ENCODE measurements at regions not wholly inside any gene's neighbourhood (a gene's known extent, or its start where the extent isn't known, plus 50 kb on each side); places are given as distances from the start of the nearest gene placed in this dataset.

DNA sequence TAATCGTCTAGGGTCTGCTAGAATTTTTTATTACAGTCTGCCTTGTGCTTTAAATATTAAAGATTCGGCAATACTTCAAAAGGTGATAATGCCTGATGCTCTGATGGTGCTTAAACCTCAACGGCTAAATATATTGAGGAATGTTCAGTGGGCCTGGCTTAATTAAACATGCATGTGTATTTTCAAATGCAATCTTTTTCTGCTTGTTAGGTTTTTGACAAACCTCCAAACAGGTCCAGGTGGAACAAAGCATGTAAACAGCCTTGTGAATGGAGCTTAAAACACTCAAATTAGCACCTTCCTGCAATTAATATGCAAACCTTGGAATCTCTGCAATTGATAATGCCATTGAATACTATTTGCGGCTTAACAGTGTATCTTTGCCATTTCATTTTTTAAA, 334.9 kb downstream of the BARHL2 start:
- Histone ChIP-seq H3K9me3 (ENCODE audit: control insufficient read depth, insufficient read depth, low read depth, low read length) (no peaks in the 10 kb centered on the region), H3K27me3 (ENCODE audit: control insufficient read depth, insufficient read depth, low read length) (no peaks in the 10 kb centered on the region), H3K4me3 (ENCODE audit: low read depth, low read length) (no peak overlapping the region), H3K4me1 (ENCODE audit: control insufficient read depth, insufficient read depth, low read length) (peaks cover 3% of the 10 kb centered on the region; the same call in 1 of the 2 replicates), H3K27ac (ENCODE audit: low read depth, low read length) (no peak overlapping the region), H3K36me3 (ENCODE audit: control insufficient read depth, insufficient read depth, low read length) (no peaks in the 10 kb centered on the region), H3K9ac (ENCODE audit: low read length) (no peak overlapping the region)

DNA sequence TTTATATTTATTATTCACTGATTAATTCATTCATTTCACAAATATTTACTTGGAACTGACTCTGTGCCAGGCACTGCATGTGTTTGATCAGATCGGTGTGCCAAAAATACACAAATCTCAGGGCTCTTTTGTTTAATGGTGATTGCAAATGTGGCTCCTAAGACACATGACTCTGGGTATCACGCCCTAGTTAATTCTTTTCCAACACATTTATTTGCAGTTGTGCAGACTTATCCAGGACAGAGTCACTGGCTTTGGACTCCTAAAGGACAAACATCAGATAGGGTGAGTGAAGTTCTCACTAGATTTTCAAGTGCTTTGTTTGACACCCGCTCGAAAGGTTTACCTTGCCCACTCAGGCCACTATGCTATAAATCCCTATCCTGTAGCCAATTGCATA, 335.5 kb downstream of the BARHL2 start:
- no peaks in the 10 kb centered on the region for H3K9me3 ChIP-seq (ENCODE audit: control insufficient read depth, insufficient read depth, low read depth, low read length)
- H3K27me3 ChIP-seq (ENCODE audit: control insufficient read depth, insufficient read depth, low read length) = no peaks in the 10 kb centered on the region
- peaks cover 3% of the 10 kb centered on the region; the same call in 1 of the 2 replicates for H3K4me1 ChIP-seq (ENCODE audit: control insufficient read depth, insufficient read depth, low read length)
- no peak overlapping the region for H3K4me3 ChIP-seq (ENCODE audit: low read depth, low read length)
- H3K27ac ChIP-seq (ENCODE audit: low read depth, low read length) = no peak overlapping the region
- no peaks in the 10 kb centered on the region for H3K36me3 ChIP-seq (ENCODE audit: control insufficient read depth, insufficient read depth, low read length)
- H3K9ac ChIP-seq (ENCODE audit: low read length) = no peak overlapping the region

DNA sequence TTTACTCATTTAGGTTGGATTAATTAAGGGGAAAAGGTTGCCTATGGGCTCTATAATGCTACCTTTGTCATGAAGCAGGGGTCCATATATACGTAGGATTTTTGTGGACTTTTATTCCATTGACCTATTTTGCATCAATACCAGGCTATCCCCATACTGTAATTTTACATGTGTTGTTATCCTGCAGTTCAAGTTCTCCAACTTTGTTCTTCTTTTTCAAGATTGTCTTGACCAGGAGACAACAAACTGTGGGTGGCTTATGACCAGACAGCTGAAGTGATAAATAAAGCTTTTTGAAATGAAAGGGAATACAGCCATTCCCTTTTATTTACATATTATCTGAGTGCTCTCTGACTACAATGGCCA, 345.7 kb downstream of the BARHL2 start:
- no peaks in the 10 kb centered on the region for H3K27me3 ChIP-seq (ENCODE audit: control insufficient read depth, insufficient read depth, low read length)
- no peaks in the 10 kb centered on the region for H3K4me1 ChIP-seq (ENCODE audit: control insufficient read depth, insufficient read depth, low read length)
- H3K27ac ChIP-seq (ENCODE audit: low read depth, low read length) = no peak overlapping the region
- H3K9me3 ChIP-seq (ENCODE audit: control insufficient read depth, insufficient read depth, low read depth, low read length) = no peaks in the 10 kb centered on the region
- H3K4me3 ChIP-seq (ENCODE audit: low read depth, low read length) = no peak overlapping the region
- H3K9ac ChIP-seq (ENCODE audit: low read length) = no peak overlapping the region
- no peaks in the 10 kb centered on the region for H3K36me3 ChIP-seq (ENCODE audit: control insufficient read depth, insufficient read depth, low read length)

DNA sequence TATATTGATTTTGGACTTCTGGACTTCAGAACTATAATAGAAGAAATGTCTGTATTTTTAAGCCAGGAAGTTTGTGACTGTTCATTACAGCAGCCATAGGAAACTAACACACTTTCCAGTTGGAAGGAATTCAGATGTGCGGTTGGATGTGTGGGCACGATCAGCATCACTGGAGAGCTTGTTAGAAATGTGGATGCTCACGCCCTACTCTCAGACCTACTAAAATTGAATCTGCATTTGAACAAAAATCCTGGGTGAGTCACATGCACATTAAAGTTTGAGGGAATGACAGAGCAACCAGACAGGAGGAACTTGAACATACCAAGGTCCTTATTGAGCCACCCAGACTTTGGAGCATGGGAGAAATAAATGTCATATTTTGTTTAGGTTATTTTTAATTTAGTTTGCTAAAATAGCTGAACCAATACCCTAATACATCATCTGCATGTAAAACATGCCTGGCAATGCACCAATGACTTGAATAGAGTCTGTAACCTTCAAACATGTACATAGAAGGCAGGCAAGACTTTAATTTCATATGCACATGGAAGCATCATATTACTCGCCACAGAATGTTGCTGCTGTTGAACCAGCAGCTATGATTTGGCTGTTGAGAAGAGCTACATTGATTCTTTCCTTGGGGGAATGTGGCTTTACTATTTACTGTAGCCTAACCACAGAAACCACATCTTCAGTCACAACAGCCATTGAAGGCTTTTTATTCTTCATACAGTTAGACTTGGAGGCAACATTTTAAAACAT, 346.2 kb downstream of the BARHL2 start:
- Histone ChIP-seq H3K4me3 (ENCODE audit: low read depth, low read length) (no peak overlapping the region), H3K4me1 (ENCODE audit: control insufficient read depth, insufficient read depth, low read length) (no peaks in the 10 kb centered on the region), H3K9me3 (ENCODE audit: control insufficient read depth, insufficient read depth, low read depth, low read length) (no peaks in the 10 kb centered on the region), H3K36me3 (ENCODE audit: control insufficient read depth, insufficient read depth, low read length) (no peaks in the 10 kb centered on the region), H3K27me3 (ENCODE audit: control insufficient read depth, insufficient read depth, low read length) (no peaks in the 10 kb centered on the region), H3K9ac (ENCODE audit: low read length) (no peak overlapping the region), H3K27ac (ENCODE audit: low read depth, low read length) (no peak overlapping the region)

DNA sequence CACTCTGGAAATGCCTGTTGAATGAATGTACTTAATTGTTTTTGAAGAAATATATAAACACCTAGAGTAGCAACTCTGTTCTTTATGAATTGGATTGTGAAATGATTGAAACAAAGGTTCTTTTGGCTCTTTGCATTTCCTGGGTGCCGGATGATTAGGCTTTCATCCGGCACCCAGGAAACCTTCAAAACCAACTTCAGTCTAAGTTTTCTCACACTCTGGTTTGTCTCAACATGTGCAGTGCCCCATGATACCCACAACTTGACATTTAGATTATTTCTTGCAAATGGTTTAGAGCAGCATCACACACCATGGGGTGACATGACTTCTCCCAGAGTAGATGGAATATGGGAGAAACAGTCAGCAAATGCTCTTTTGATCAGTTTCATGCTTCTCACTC, 354.9 kb downstream of the BARHL2 start:
- H3K36me3 ChIP-seq (ENCODE audit: control insufficient read depth, insufficient read depth, low read length) = no peaks in the 10 kb centered on the region
- H3K27ac ChIP-seq (ENCODE audit: low read depth, low read length) = no peak overlapping the region
- H3K4me3 ChIP-seq (ENCODE audit: low read depth, low read length) = no peak overlapping the region
- no peak overlapping the region for H3K9ac ChIP-seq (ENCODE audit: low read length)
- H3K4me1 ChIP-seq (ENCODE audit: control insufficient read depth, insufficient read depth, low read length) = peaks cover 7% of the 10 kb centered on the region; the same call in 1 of the 2 replicates
- H3K27me3 ChIP-seq (ENCODE audit: control insufficient read depth, insufficient read depth, low read length) = no peaks in the 10 kb centered on the region
- no peaks in the 10 kb centered on the region for H3K9me3 ChIP-seq (ENCODE audit: control insufficient read depth, insufficient read depth, low read depth, low read length)

DNA sequence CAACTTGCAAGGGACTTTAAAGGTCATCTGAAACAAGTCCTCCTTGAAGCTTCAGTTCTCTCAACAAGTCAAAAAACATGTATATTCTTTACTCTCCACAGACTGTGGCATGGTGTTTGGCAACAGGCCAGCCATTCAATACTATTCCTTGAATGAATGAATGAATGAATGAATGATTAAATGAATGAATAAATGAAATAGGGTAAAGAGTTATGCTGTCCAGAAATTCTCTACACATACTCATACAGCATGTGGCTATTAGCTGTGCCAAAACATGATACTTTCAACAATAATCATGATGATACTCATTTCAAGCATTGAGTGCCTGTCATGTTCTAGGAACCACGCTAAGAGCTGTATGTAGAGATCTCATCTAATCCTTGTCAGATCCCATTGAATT, 356.1 kb downstream of the BARHL2 start:
- Histone ChIP-seq H3K9me3 (ENCODE audit: control insufficient read depth, insufficient read depth, low read depth, low read length) (no peaks in the 10 kb centered on the region), H3K9ac (ENCODE audit: low read length) (no peak overlapping the region), H3K36me3 (ENCODE audit: control insufficient read depth, insufficient read depth, low read length) (no peaks in the 10 kb centered on the region), H3K4me1 (ENCODE audit: control insufficient read depth, insufficient read depth, low read length) (peaks cover 7% of the 10 kb centered on the region; the same call in 1 of the 2 replicates), H3K27ac (ENCODE audit: low read depth, low read length) (no peak overlapping the region), H3K4me3 (ENCODE audit: low read depth, low read length) (no peak overlapping the region), H3K27me3 (ENCODE audit: control insufficient read depth, insufficient read depth, low read length) (no peaks in the 10 kb centered on the region)

DNA sequence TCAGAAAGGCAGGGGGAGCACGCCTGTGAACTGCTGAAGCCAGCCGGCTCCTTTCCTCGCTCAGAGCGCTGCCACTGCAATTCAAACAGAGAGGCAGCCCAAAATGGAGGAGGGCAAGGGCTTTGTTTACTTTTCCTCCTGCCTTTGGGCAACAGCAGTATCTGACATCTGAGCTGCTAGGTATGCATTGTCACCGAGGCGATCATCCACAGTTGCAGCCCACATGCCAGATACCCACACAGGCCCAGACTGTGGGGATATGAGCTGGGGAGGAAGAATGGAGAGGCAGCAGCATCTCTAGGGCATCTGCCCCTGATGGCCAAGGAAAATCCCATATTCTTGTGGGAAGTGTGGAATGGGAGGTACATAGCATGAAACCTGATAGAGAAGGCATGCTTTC, 357.1 kb downstream of the BARHL2 start:
- H3K4me3 ChIP-seq (ENCODE audit: low read depth, low read length) = no peak overlapping the region
- H3K36me3 ChIP-seq (ENCODE audit: control insufficient read depth, insufficient read depth, low read length) = no peaks in the 10 kb centered on the region
- no peak overlapping the region for H3K27ac ChIP-seq (ENCODE audit: low read depth, low read length)
- H3K9ac ChIP-seq (ENCODE audit: low read length) = no peak overlapping the region
- no peaks in the 10 kb centered on the region for H3K9me3 ChIP-seq (ENCODE audit: control insufficient read depth, insufficient read depth, low read depth, low read length)
- H3K27me3 ChIP-seq (ENCODE audit: control insufficient read depth, insufficient read depth, low read length) = no peaks in the 10 kb centered on the region
- H3K4me1 ChIP-seq (ENCODE audit: control insufficient read depth, insufficient read depth, low read length) = peaks cover 7% of the 10 kb centered on the region; the same call in 1 of the 2 replicates

DNA sequence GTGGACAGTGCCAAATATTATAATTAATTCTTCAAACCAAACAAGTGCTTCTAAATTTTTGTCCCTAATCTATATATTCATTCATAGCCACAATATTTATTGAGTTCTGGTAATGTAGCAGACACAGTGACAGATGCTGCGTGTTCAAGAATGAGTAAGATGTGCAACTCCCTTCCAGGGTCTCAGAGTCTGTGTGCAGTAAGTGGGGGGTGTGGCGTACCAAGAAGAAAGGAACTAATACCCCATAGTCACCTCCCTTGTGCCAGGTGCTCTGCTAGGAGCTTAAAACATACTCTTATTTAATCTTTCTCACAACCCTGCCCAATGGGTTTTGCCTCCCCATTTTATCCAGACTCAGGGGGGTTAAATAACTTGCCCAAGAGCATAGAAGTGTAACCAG, 358.7 kb downstream of the BARHL2 start:
- no peaks in the 10 kb centered on the region for H3K27me3 ChIP-seq (ENCODE audit: control insufficient read depth, insufficient read depth, low read length)
- H3K4me3 ChIP-seq (ENCODE audit: low read depth, low read length) = no peak overlapping the region
- peaks cover 7% of the 10 kb centered on the region; the same call in 1 of the 2 replicates for H3K4me1 ChIP-seq (ENCODE audit: control insufficient read depth, insufficient read depth, low read length)
- no peak overlapping the region for H3K27ac ChIP-seq (ENCODE audit: low read depth, low read length)
- no peak overlapping the region for H3K9ac ChIP-seq (ENCODE audit: low read length)
- no peaks in the 10 kb centered on the region for H3K36me3 ChIP-seq (ENCODE audit: control insufficient read depth, insufficient read depth, low read length)
- H3K9me3 ChIP-seq (ENCODE audit: control insufficient read depth, insufficient read depth, low read depth, low read length) = no peaks in the 10 kb centered on the region

DNA sequence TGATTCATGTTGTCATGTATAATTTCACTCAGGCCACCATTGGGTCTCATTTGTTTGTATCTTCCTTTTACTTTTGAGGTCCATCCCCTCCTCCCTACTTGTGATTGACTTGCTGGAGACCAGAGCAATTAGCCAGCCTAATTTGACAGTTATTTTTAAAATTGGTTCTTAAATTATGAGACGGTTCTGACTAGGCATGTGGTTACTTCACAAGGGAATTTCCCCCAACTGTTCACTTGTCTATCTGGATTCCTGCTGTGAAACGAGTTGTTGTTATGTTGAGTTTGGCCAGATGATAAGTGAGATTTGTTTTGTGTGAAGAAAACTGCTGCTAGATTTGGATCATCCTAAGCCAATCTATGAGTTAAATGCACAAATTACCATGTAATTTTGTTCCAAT, 359.1 kb downstream of the BARHL2 start:
- Histone ChIP-seq H3K4me3 (ENCODE audit: low read depth, low read length) (no peak overlapping the region), H3K36me3 (ENCODE audit: control insufficient read depth, insufficient read depth, low read length) (no peaks in the 10 kb centered on the region), H3K4me1 (ENCODE audit: control insufficient read depth, insufficient read depth, low read length) (peaks cover 7% of the 10 kb centered on the region; the same call in 1 of the 2 replicates), H3K27me3 (ENCODE audit: control insufficient read depth, insufficient read depth, low read length) (no peaks in the 10 kb centered on the region), H3K9ac (ENCODE audit: low read length) (no peak overlapping the region), H3K27ac (ENCODE audit: low read depth, low read length) (no peak overlapping the region), H3K9me3 (ENCODE audit: control insufficient read depth, insufficient read depth, low read depth, low read length) (no peaks in the 10 kb centered on the region)

DNA sequence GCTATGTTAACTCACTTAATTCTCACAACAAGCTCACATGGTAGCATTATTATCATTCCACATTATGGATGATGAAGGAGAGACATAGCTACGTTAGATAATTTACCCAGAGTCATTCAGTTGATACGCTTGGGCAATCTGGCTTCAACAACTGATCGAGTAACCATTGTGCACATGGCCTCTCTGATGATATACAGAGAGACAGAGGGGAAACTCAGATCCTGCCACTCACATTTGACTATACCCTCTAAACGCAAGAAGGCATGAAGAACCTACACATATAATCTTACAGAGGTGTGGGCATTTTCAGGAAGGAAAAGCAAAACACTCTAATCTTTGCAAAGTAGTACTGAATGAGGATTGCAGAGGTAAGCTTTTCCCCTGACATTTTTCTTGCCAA, 360.1 kb downstream of the BARHL2 start:
- H3K27me3 ChIP-seq (ENCODE audit: control insufficient read depth, insufficient read depth, low read length) = no peaks in the 10 kb centered on the region
- H3K4me1 ChIP-seq (ENCODE audit: control insufficient read depth, insufficient read depth, low read length) = peaks cover 7% of the 10 kb centered on the region; the same call in 1 of the 2 replicates
- no peaks in the 10 kb centered on the region for H3K36me3 ChIP-seq (ENCODE audit: control insufficient read depth, insufficient read depth, low read length)
- no peak overlapping the region for H3K9ac ChIP-seq (ENCODE audit: low read length)
- H3K27ac ChIP-seq (ENCODE audit: low read depth, low read length) = no peak overlapping the region
- no peak overlapping the region for H3K4me3 ChIP-seq (ENCODE audit: low read depth, low read length)
- no peaks in the 10 kb centered on the region for H3K9me3 ChIP-seq (ENCODE audit: control insufficient read depth, insufficient read depth, low read depth, low read length)

DNA sequence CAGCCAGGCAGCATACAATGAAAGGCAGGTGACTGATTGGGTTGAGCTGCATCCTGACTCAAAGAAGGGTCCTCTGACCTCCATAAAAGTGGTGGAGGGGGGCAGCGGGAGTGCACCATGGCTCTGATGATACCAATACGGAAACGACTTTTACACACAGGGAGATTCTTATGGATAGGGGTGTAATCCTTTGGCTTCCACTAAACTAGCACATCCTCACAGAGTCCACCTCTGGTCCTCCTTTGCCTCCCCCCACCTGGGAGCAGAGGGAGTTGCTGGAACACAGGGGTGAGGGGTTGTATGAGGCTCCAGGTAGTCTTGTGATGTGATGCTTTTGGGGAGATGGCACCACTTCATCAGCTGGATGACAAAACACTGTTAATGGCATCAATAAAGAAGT, 361.0 kb downstream of the BARHL2 start:
- no peak overlapping the region for H3K4me3 ChIP-seq (ENCODE audit: low read depth, low read length)
- no peaks in the 10 kb centered on the region for H3K36me3 ChIP-seq (ENCODE audit: control insufficient read depth, insufficient read depth, low read length)
- H3K9ac ChIP-seq (ENCODE audit: low read length) = no peak overlapping the region
- H3K27ac ChIP-seq (ENCODE audit: low read depth, low read length) = no peak overlapping the region
- no peaks in the 10 kb centered on the region for H3K9me3 ChIP-seq (ENCODE audit: control insufficient read depth, insufficient read depth, low read depth, low read length)
- peaks cover 7% of the 10 kb centered on the region; the same call in 1 of the 2 replicates for H3K4me1 ChIP-seq (ENCODE audit: control insufficient read depth, insufficient read depth, low read length)
- no peaks in the 10 kb centered on the region for H3K27me3 ChIP-seq (ENCODE audit: control insufficient read depth, insufficient read depth, low read length)
